HepG2 (cell line): ENCODE measurements at regions not wholly inside any gene's neighbourhood (a gene's known extent, or its start where the extent isn't known, plus 50 kb on each side); places are given as distances from the start of the nearest gene placed in this dataset.

Source experiments
- CREBL2 ChIP-seq: sonication (generic); formaldehyde crosslinking; IDR thresholded peaks from 2 replicates; pipeline ENCODE4 v1.8.1; 2023; ENCODE audit warnings: missing genetic modification reagents, mild to moderate bottlenecking, borderline replicate concordance
- FOXO4 ChIP-seq: sonication (generic); formaldehyde crosslinking; conservative IDR thresholded peaks from 2 replicates; pipeline ENCODE4 v1.8.1; 2023; ENCODE audit warnings: missing genetic modification reagents
- HOXA5 ChIP-seq: sonication (generic); formaldehyde crosslinking; IDR thresholded peaks from 2 replicates; pipeline ENCODE4 v1.4.0; 2020; ENCODE audit warnings: missing genetic modification reagents
- JUN ChIP-seq: sonication (generic); formaldehyde crosslinking; IDR thresholded peaks from 2 replicates; pipeline ENCODE4 v1.4.0; 2020; ENCODE audit warnings: mild to moderate bottlenecking, missing genetic modification reagents
- KLF11 ChIP-seq: IDR thresholded peaks from 2 replicates; pipeline ENCODE4 v1.6.1; 2016; ENCODE audit warnings: missing compliant biosample characterization
- MAFG ChIP-seq: sonication (generic); formaldehyde crosslinking; IDR thresholded peaks from 2 replicates; pipeline ENCODE4 v1.5.1; 2020; ENCODE audit warnings: mild to moderate bottlenecking, missing genetic modification reagents
- MIER3 ChIP-seq: IDR thresholded peaks from 2 replicates; pipeline ENCODE4 v1.6.1; 2016; ENCODE audit warnings: missing compliant biosample characterization, borderline replicate concordance
- NFIB ChIP-seq: sonication (generic); formaldehyde crosslinking; IDR thresholded peaks from 2 replicates; pipeline ENCODE4 v1.9.0; 2021; ENCODE audit warnings: missing genetic modification reagents, mild to moderate bottlenecking, borderline replicate concordance
- NFKBIZ ChIP-seq: IDR thresholded peaks from 2 replicates; pipeline ENCODE4 v1.6.1; 2018; ENCODE audit warnings: missing genetic modification reagents, missing compliant biosample characterization
- NR2C2 ChIP-seq: sonication (generic); formaldehyde crosslinking; IDR thresholded peaks from 2 replicates; pipeline ENCODE4 v1.4.0; 2020; ENCODE audit warnings: missing genetic modification reagents, mild to moderate bottlenecking, moderate library complexity, borderline replicate concordance
- PCBP2 ChIP-seq: fragments of 200-400 bp; formaldehyde crosslinking; optimal IDR thresholded peaks from 2 replicates; pipeline ENCODE3; 2018; ENCODE audit warnings: low read length, low read depth; ENCODE audit not compliant: poor library complexity, severe bottlenecking
- POGZ ChIP-seq: sonication (generic); formaldehyde crosslinking; IDR thresholded peaks from 2 replicates; pipeline ENCODE4 v1.4.0; 2020; ENCODE audit warnings: mild to moderate bottlenecking, missing genetic modification reagents
- RAD21 ChIP-seq: fragments of 450-650 bp; formaldehyde crosslinking; IDR thresholded peaks from 2 replicates; pipeline ENCODE4 v1.5.0; 2020; ENCODE audit warnings: mild to moderate bottlenecking
- RORA ChIP-seq: sonication (generic); formaldehyde crosslinking; IDR thresholded peaks from 2 replicates; pipeline ENCODE4 v1.5.0; 2020; ENCODE audit warnings: mild to moderate bottlenecking, missing genetic modification reagents, moderate library complexity
- TAF15 ChIP-seq: fragments of 200-400 bp; formaldehyde crosslinking; IDR thresholded peaks from one replicate; pipeline ENCODE4 v1.6.1; 2018; ENCODE audit warnings: mild to moderate bottlenecking, low read depth, low read length; ENCODE audit not compliant: poor library complexity, severe bottlenecking
- TEAD3 ChIP-seq: optimal IDR thresholded peaks from 2 replicates; pipeline ENCODE3; 2016; ENCODE audit warnings: borderline replicate concordance
- TEF ChIP-seq: sonication (generic); formaldehyde crosslinking; IDR thresholded peaks from 2 replicates; pipeline ENCODE4 v1.5.0; 2020; ENCODE audit warnings: missing genetic modification reagents
- TIGD3 ChIP-seq: sonication (generic); formaldehyde crosslinking; IDR thresholded peaks from 2 replicates; pipeline ENCODE4 v1.5.1; 2020; ENCODE audit warnings: mild to moderate bottlenecking, missing genetic modification reagents, borderline replicate concordance
- XRCC5 ChIP-seq: fragments of 200-400 bp; formaldehyde crosslinking; optimal IDR thresholded peaks from 2 replicates; pipeline ENCODE3; 2017; ENCODE audit warnings: mild to moderate bottlenecking, low read length
- ZBTB21 ChIP-seq: sonication (generic); formaldehyde crosslinking; IDR thresholded peaks from 2 replicates; pipeline ENCODE4 v1.4.0; 2020; ENCODE audit warnings: missing genetic modification reagents
- ZKSCAN1 ChIP-seq: fragments of 150-350 bp; IDR thresholded peaks from 2 replicates; pipeline ENCODE4 v1.6.1; 2014; ENCODE audit warnings: low read length
- ZNF10 ChIP-seq: sonication (generic); formaldehyde crosslinking; IDR thresholded peaks from 2 replicates; pipeline ENCODE4 v1.4.0; 2020; ENCODE audit warnings: mild to moderate bottlenecking, low read depth, missing genetic modification reagents, borderline replicate concordance
- ZNF121 ChIP-seq: sonication (generic); formaldehyde crosslinking; IDR thresholded peaks from 2 replicates; pipeline ENCODE4 v1.5.0; 2020; ENCODE audit warnings: mild to moderate bottlenecking, missing genetic modification reagents
- ZNF382 ChIP-seq: sonication (generic); formaldehyde crosslinking; IDR thresholded peaks from 2 replicates; pipeline ENCODE4 v1.5.0; 2020; ENCODE audit warnings: missing genetic modification reagents, mild to moderate bottlenecking, borderline replicate concordance
- ZNF501 ChIP-seq: sonication (generic); formaldehyde crosslinking; IDR thresholded peaks from 2 replicates; pipeline ENCODE4 v1.5.1; 2020; ENCODE audit warnings: mild to moderate bottlenecking, moderate library complexity, missing genetic modification reagents
- ZNF510 ChIP-seq: sonication (generic); formaldehyde crosslinking; IDR thresholded peaks from 2 replicates; pipeline ENCODE4 v1.4.0; 2020; ENCODE audit warnings: low read depth, mild to moderate bottlenecking, missing genetic modification reagents
- ZNF546 ChIP-seq: sonication (generic); formaldehyde crosslinking; conservative IDR thresholded peaks from 2 replicates; pipeline ENCODE4 v1.8.1; 2023; ENCODE audit warnings: mild to moderate bottlenecking, missing genetic modification reagents
- ZNF563 ChIP-seq: sonication (generic); formaldehyde crosslinking; IDR thresholded peaks from 2 replicates; pipeline ENCODE4 v1.8.0; 2022; ENCODE audit warnings: mild to moderate bottlenecking, moderate library complexity, missing genetic modification reagents
- ZNF616 ChIP-seq: sonication (generic); formaldehyde crosslinking; IDR thresholded peaks from 2 replicates; pipeline ENCODE4 v1.5.0; 2020; ENCODE audit warnings: low read depth, mild to moderate bottlenecking, missing genetic modification reagents
- ZNF772 ChIP-seq: sonication (generic); formaldehyde crosslinking; IDR thresholded peaks from 2 replicates; pipeline ENCODE4 v1.5.0; 2020; ENCODE audit warnings: mild to moderate bottlenecking, missing genetic modification reagents

- TF ChIP-seq HOXA5 = no peak
- TF ChIP-seq ZNF563 = no peak
- no peak for TF ChIP-seq NFKBIZ (CRISPR knock-in tag)
- TF ChIP-seq TIGD3 (CRISPR knock-in tag) = no peak
- TF ChIP-seq MAFG (CRISPR knock-in tag) = no peak
- no peak for TF ChIP-seq ZBTB21
- no peak for TF ChIP-seq TEF (CRISPR knock-in tag)
- TF ChIP-seq FOXO4 (CRISPR knock-in tag) = 0 out of 2 replicates have a peak, but pooled peaks have one; percentile 78
- TF ChIP-seq CREBL2 (CRISPR knock-in tag) = no peak
- peak; percentile 42; the same call in 1 of the 2 replicates for TF ChIP-seq RAD21
- no peak for TF ChIP-seq ZNF10 (CRISPR knock-in tag)
- TF ChIP-seq XRCC5 = peak; percentile 84
- peak; percentile 49 for TF ChIP-seq TEAD3
- no peak for TF ChIP-seq ZNF510
- TF ChIP-seq MIER3 (CRISPR knock-in tag) = no peak
- TF ChIP-seq ZNF501 (CRISPR knock-in tag) = 0 out of 2 replicates have a peak, but pooled peaks have one; percentile 27
- 0 out of 2 replicates have a peak, but pooled peaks have one; percentile 20 for TF ChIP-seq NR2C2 (CRISPR knock-in tag)
- TF ChIP-seq ZNF121 = no peak
- no peak for TF ChIP-seq ZNF382
- TF ChIP-seq NFIB (CRISPR knock-in tag) = no peak
- no peak for TF ChIP-seq ZNF616 (CRISPR knock-in tag)
- no peak for TF ChIP-seq RORA (CRISPR knock-in tag)
- TF ChIP-seq PCBP2 = no peak
- TF ChIP-seq JUN (CRISPR knock-in tag) = no peak
- TF ChIP-seq POGZ (CRISPR knock-in tag) = no peak
- TF ChIP-seq KLF11 = no peak
- no peak for TF ChIP-seq ZNF546 (CRISPR knock-in tag)
- no peak for TF ChIP-seq TAF15
- TF ChIP-seq ZKSCAN1 = no peak
- 0 out of 2 replicates have a peak, but pooled peaks have one; percentile 45 for TF ChIP-seq ZNF772 (CRISPR knock-in tag)
Measured at GRCh38 chr6:41424370-41425058, 89.1 kb downstream of the NCR2 start (continued).
